Muscle layer of duodenum (tissue), 2 donors: ENCODE measurements at regions not wholly inside any gene's neighbourhood (a gene's known extent, or its start where the extent isn't known, plus 50 kb on each side); places are given as distances from the start of the nearest gene placed in this dataset.

Experiments used
- H3K27ac ChIP-seq: one replicate; pipeline ENCODE4 v1.7.0; 2013; ENCODE audit warnings: mild to moderate bottlenecking, low read length
- H3K27me3 ChIP-seq: one replicate; pipeline ENCODE4 v1.7.0; 2013; ENCODE audit warnings: low read depth, mild to moderate bottlenecking, control low read depth, low read length
- H3K36me3 ChIP-seq, 2 donors: one replicate each; pipeline ENCODE4 v1.7.0; 2013; ENCODE audit warnings: low read length in 2 of 2, control low read depth in 1 of 2, mild to moderate bottlenecking in 1 of 2; ENCODE audit not compliant: insufficient read depth in 2 of 2, control insufficient read depth in 1 of 2
- H3K4me1 ChIP-seq, 2 donors: one replicate each; pipeline ENCODE4 v1.7.0; 2013; ENCODE audit warnings: low read length in 2 of 2, mild to moderate bottlenecking in 2 of 2, control low read depth in 1 of 2, moderate library complexity in 1 of 2; ENCODE audit not compliant: insufficient read depth in 2 of 2, control insufficient read depth in 1 of 2
- H3K4me3 ChIP-seq, 2 donors: one replicate each; pipeline ENCODE4 v1.7.0; 2013; ENCODE audit warnings: low read length in 2 of 2, low read depth in 1 of 2, mild to moderate bottlenecking in 1 of 2
- H3K9me3 ChIP-seq, 2 donors: one replicate each; pipeline ENCODE4 v1.7.0; 2013; ENCODE audit warnings: low read length in 2 of 2, control low read depth in 1 of 2, mild to moderate bottlenecking in 1 of 2; ENCODE audit not compliant: control insufficient read depth in 1 of 2
- donor health status: healthy.

DNA sequence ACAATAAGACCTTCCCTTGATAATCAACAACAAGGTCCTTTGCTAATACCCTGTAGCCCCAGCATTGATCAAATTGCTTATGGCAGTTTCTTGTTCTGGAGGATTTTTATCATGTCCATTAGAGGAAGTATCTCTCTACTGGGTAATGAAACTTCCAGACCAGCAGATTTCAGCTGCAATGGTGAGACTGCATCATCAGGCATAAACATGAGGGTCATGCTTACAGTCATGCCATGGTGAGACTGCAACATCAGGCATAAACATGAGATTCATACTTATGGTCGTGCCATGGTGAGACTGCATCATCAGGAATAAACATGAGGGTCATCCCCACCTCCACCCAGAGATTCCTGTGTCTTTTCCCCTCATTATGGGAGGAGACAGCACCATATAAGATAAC, 129.0 kb upstream of the LIPC start:
- Histone ChIP-seq H3K9me3 (no peaks in the 10 kb centered on the region), H3K36me3 (no peaks in the 10 kb centered on the region), H3K4me1 (peaks cover 0 to 3% of the 10 kb centered on the region in 2 donors), H3K27me3 (no peaks in the 10 kb centered on the region), H3K4me3 (no peak overlapping the region), H3K27ac (no peak overlapping the region)

DNA sequence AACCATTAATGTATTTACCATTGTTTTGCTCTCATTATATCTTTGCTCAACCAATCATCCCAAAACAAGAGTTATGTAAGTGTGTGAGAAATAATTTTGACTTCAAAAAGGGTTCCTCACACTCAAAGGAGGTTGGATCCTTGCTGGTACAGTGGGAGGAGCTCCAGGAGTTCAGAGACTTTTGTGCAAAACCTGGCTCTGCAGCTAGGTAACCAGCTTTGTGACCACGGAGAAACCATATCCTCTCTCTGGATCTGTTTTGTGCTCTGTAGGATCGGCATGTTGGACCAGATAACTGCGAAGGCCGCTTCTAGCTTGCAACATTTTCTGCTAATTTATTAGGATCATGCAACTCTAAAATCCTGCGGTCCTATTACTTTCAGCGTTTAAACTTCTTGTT, 128.6 kb upstream of the LIPC start:
- Histone ChIP-seq H3K27ac (no peak overlapping the region), H3K27me3 (no peaks in the 10 kb centered on the region), H3K9me3 (no peaks in the 10 kb centered on the region)

DNA sequence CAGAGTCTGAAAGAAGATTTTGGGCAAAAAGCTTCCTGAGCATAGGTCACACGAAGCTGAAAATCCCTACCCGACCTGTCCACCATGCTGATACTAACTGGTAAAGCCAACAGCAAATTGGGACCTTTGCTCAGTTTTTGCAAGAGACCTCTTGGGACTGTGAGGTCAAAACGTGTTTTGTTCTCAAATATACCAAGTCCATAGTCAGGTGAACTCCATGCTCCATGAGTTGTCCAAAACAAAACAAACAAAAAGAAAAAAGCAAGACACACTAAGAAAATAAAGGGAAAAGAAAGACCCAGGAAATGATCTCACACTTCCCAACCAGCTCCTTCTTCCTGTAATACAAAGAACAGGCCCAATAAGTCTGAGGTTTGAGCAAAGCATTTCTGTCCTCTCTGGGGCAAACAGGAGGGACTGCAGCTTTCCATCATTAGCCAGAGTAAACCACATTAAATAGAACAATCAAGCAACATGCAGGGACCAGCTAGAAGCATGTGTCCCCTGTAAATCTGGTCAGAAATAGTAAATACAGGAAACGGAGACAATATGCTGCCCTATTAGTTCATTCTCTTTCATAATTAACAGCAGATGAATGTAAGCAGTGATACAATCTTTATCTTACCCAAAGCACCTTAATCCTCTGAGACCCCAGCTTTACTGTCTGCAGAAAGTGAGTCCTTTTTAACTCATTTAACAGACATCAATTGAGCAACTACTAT, 125.0 kb upstream of the LIPC start:
- Histone ChIP-seq H3K9me3 (no peaks in the 10 kb centered on the region), H3K4me3 (no peak overlapping the region), H3K36me3 (no peaks in the 10 kb centered on the region), H3K4me1 (peaks cover 0 to 3% of the 10 kb centered on the region in 2 donors), H3K27me3 (no peaks in the 10 kb centered on the region), H3K27ac (no peak overlapping the region)

More for the DNA sequence above, 128.6 kb upstream of the LIPC start:
- Histone ChIP-seq H3K36me3 (no peaks in the 10 kb centered on the region), H3K4me1 (peaks cover 0 to 3% of the 10 kb centered on the region in 2 donors), H3K4me3 (no peak overlapping the region)

DNA sequence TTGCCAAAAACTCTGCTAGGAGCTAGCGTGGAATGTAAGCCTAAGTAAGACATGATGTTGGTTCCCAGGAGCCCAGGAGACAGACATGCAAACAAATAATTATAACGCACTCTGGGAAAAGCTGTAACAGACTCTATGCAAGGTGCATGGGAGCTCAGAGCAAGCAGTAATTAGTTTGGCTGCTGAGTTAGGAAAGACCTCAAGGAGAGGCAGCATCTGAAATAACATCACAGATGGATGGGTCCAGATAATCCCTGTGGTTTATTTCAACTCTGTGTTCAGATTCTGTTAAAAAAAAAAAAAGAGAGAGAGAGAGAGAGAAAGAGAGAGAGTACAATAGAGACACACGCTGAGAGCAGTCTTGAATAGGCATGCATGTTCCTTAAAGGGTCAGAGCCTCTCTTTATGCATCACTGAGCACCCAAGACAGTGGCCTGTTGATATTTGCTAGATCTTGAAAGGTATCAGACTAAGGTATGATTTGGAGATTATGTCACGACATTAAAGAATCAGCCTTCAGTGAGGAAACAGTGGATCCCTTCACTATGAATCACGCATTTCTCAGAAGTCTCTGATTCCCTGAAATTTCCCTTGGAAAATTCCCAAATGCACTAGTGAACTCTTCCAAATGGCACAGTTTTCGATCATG, 124.4 kb upstream of the LIPC start:
- Histone ChIP-seq H3K4me1 (peaks cover 0 to 3% of the 10 kb centered on the region in 2 donors), H3K27me3 (no peaks in the 10 kb centered on the region), H3K27ac (no peak overlapping the region), H3K4me3 (no peak overlapping the region), H3K36me3 (no peaks in the 10 kb centered on the region), H3K9me3 (no peaks in the 10 kb centered on the region)

DNA sequence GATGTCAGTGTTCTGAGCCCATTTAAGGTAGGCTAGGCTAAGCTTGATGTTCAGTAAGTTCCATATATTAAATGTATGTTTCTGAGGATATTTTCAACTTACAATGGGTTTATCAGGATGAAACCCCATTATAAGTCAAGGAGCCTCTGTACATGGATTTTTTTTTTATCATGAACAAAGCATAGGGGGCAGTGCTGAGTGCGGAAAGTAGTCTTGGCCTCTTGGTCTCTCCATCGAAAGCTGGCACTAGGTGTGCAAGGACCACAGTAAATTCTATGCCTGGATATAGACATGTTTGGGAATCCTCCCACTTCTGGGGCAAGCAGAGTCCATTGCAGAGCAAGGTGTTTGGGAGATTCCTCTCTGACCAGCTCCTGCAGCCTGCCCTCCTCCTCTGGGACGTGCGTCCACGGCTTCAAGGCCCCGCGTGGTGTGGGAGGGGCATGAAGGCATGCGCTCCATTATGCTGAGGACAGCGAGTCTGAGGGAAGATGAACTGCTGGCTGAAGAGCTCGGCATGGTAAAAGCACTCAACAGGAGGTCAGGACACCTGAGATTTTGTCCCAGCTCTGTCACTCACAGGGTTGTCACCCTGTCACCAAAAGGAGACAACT, 122.9 kb upstream of the LIPC start:
- Histone ChIP-seq H3K27ac (no peak overlapping the region), H3K9me3 (no peaks in the 10 kb centered on the region)

DNA sequence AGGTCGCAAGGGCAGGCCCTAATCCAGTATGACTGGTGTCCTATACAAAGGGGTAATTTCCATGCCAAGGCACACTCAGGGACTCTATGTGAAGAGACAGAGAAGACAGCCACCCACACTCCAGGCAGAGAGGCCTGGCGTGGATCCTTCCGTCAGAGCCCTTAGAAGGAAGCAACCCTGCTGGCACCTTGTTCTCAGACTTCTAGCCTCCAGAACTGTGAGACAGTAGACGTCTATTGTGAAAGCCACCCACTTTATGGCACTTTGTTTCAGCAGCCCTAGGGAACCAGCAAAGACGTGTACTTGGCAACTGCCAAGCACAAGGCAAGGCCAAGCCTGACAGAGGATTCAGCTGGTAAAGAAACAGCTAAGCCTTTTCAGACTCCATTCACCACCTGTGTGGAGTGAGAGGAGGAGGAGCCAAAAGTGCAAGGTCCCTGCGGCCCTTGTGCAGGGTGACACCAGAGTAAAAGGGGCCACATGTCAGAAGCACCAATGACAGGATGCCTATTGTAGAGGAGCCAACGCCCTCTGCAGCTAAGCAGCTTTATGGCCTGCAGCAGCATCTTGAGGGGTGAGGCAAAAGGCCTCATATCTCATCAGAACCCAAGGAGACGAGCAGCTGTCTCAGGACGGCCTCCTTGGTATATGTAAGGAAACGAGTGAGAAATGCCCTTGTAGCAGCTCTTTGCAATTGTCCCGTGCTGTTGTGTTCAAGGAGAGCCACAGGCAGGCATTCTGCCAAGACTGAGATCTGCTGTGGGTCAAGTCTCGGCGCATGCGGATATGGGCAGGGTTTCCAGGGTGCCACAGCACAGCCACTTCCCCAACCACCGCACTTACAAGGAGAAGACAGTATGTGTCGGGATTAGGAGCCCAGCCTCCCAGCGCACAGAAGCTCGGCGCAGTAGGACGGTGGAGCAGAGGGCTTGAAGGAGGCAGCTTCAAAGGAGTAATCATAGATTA, 121.5 kb upstream of the LIPC start:
- H3K36me3 ChIP-seq, result no peaks in the 10 kb centered on the region
- no peaks in the 10 kb centered on the region for H3K27me3 ChIP-seq
- no peak overlapping the region for H3K27ac ChIP-seq
- no peaks in the 10 kb centered on the region for H3K9me3 ChIP-seq
- peaks cover 0 to 3% of the 10 kb centered on the region in 2 donors for H3K4me1 ChIP-seq
- no peak overlapping the region for H3K4me3 ChIP-seq

More for the DNA sequence above, 122.9 kb upstream of the LIPC start:
- no peaks in the 10 kb centered on the region for H3K27me3 ChIP-seq
- peaks cover 0 to 3% of the 10 kb centered on the region in 2 donors for H3K4me1 ChIP-seq
- H3K4me3 ChIP-seq, result no peak overlapping the region
- no peaks in the 10 kb centered on the region for H3K36me3 ChIP-seq

DNA sequence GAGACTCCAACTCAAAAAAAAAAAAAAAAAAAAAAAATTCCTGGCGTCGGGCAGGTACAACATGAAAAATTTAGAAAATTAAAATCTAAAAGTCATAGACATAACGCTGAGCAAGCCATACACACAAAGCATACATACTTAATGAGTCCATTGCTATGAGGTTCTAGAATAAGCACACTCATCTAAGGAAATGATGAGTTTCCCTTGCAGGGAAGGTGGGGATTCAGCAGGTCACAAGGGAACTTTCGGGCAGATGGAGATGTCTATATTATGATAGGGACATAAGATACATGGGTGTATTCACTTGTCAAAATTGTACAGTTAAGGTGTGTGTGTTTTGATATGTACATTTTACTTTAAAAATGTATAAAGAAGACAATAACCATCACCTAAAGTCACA, 120.2 kb upstream of the LIPC start:
- Histone ChIP-seq H3K9me3 (no peaks in the 10 kb centered on the region), H3K4me1 (peaks cover 0 to 3% of the 10 kb centered on the region in 2 donors), H3K27ac (no peak overlapping the region), H3K4me3 (no peak overlapping the region), H3K36me3 (no peaks in the 10 kb centered on the region), H3K27me3 (no peaks in the 10 kb centered on the region)

DNA sequence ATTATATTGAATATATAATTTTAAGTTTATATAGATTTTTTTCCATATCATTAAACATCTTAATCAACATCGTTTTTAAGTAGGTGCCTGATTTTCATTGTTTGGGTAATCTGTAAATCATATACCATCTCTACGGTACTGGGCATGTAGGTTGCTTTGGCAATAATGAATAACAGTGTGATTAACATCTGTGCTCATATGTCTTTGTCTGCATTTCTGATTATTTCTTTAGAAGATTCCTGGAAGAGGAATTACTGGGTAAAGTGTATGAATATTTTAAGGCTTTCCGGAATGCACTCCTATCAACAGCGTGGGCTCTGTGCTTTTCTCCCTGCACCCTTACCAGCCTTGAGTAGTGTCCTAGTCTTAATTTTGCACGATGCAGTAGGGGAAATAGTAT, 119.8 kb upstream of the LIPC start:
- H3K4me3 ChIP-seq, result no peak overlapping the region
- H3K9me3 ChIP-seq, result no peaks in the 10 kb centered on the region
- H3K4me1 ChIP-seq, result peaks cover 0 to 2% of the 10 kb centered on the region in 2 donors
- no peak overlapping the region for H3K27ac ChIP-seq
- no peaks in the 10 kb centered on the region for H3K27me3 ChIP-seq
- H3K36me3 ChIP-seq, result no peaks in the 10 kb centered on the region

DNA sequence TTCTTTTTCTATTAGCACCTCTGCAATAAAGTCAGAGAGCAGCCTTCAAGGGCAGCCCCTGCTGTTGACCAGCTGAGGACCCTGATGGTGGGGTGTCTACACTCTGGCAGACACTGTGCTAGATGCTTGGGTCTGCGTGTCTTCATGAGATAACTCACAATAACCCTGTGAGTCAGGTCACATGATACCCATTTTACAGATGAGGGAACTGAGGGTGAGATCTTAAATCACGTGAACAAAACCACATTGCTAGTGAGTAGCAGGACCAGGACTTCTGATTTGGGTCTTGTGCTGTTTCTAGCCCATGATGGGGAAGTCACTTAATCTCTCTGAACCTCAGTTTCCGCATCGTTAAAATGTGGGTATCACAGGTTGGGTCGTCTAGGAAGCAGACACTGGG, 118.5 kb upstream of the LIPC start:
- Histone ChIP-seq H3K4me1 (no peaks in the 10 kb centered on the region), H3K9me3 (no peaks in the 10 kb centered on the region), H3K27ac (no peak overlapping the region), H3K4me3 (no peak overlapping the region), H3K36me3 (no peaks in the 10 kb centered on the region), H3K27me3 (no peaks in the 10 kb centered on the region)

DNA sequence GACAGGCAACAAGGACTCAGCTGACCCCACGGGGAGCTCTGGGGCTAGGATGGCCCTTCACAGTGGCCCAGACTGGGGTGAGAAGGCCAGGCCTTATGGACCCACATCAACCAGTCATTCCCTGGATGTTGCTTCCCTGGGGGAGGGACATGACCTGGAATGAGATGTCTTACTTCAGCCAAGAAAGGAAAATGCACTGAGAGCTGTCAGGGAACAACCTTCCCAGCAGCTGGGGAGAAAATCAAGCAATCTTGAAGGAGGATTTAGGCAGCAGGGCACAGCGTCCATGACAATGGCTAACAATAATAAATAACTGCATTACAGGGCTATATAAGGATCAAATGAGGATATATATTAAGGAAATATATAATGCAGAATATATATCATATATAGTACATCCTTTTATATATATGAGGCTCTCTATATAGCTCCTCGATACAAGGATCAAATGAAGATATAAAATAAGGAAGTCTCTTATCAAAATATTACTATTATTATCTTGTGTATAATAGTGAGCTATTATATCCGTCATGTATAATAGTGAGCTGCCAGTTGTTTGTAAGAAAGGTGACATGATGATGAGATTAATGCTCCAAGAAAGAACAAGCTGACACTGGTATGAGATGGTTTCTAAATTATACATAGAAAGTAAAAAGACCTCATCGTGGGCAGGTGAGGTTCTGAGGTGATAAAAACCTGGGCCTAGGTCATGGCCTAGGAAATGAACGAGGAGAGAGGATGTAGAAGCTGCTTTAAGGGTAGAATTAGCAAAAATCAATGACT, 117.8 kb upstream of the LIPC start:
- H3K9me3 ChIP-seq, result no peaks in the 10 kb centered on the region
- no peaks in the 10 kb centered on the region for H3K36me3 ChIP-seq
- no peak overlapping the region for H3K4me3 ChIP-seq
- H3K27ac ChIP-seq, result no peak overlapping the region
- H3K4me1 ChIP-seq, result no peaks in the 10 kb centered on the region
- H3K27me3 ChIP-seq, result no peaks in the 10 kb centered on the region
